HG03064 (cell line): ENCODE measurements at regions not wholly inside any gene's neighbourhood (a gene's known extent, or its start where the extent isn't known, plus 50 kb on each side); places are given as distances from the start of the nearest gene placed in this dataset.
"Not testable (repeated sequence)": the region's sequence is repeated elsewhere in the genome, so short reads cannot be mapped to it uniquely, and the experiment has no call there.

ENCODE experiments used
- ATAC-seq: cut with Tn5 transposase; IDR thresholded peaks from one replicate; pipeline ENCODE4 v1.9.1; 2021; ENCODE audit warnings: low read depth; ENCODE audit not compliant: unreplicated experiment

GRCh38 chr20:25867776-25868649, 171.4 kb upstream of the ZNF337 start:
- no peak for ATAC-seq

DNA sequence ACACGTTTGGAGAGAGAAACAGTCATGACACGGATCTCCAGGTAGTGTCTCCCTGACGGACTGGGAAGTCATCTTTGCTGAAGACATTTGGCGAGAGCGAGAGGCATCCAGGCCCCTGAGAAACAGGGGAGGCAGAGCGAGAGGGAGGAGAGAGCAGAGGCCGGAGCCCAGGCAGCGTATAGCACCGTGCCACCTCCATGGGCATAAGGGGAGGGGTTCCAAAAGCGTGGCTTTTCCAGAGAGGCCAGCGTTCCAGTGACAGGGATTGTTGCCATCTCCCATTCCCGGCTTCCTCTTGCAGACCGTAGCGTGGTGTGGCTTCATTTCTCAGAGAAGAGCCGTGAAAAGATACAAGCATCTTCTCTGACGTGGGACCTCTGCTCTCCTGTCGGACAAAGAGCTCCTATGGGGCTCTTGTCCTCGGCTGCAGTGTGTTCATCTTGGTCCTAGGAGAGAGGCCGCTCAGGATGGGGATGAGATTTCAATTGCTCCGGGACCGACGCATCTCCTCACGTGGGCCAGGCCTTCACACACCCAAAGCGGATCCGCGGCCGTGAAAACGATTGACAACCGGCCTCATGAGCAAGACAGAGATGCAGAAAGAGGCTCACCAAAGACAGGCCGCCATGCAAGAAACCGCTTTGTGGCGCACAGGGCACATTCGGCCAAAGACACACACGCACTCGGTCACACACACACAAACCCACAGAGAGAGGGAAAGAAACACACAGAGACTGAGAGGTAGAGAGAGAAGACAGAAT, 170.5 kb upstream of the ZNF337 start:
- ATAC-seq, result not testable (repeated sequence)

DNA sequence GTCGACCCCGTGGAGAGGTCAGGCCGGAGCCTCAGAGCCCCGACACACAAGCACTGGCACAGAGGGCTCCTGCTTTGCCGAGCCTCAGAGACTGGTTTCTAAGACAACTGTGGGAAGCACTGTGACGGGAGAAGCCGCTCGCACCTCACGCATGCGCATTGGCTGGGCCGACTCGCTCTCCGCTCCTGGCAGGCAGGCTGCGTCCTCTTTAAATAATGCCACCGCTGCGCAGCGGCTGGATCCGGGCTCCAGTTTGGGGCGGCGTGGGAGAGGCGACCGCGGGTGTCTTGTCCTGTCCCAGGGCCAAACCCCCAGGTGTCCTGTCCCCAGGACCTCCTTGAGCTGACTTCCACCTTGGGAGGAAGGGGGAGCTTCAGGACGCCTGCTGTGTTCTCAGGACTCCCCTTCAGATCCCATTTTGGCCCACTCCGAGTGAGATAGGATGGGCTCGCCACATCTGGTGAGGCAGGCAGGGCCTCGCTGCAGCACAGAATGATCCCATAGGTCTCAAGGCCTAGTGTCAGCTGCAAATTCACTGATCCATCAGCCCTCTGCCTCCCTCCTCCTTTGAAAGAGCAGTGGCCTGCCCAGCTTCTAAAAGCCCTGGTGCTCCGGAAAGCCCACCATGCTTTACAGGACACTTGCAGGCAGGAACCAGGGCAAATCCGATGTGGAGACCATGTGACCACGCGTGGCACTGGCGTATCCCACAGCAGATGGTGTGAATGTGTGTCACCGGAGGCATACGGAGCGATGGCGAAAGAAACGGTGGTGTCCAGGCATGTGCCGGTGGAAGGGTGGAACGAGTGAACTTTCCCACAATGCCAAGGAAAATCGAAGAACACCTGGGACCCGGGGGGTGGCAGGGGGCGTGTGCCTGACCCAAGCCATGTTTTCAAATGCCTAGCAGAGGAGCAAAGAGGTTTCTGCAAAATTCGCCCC, 169.3 kb upstream of the ZNF337 start:
- ATAC-seq, result no peak

DNA sequence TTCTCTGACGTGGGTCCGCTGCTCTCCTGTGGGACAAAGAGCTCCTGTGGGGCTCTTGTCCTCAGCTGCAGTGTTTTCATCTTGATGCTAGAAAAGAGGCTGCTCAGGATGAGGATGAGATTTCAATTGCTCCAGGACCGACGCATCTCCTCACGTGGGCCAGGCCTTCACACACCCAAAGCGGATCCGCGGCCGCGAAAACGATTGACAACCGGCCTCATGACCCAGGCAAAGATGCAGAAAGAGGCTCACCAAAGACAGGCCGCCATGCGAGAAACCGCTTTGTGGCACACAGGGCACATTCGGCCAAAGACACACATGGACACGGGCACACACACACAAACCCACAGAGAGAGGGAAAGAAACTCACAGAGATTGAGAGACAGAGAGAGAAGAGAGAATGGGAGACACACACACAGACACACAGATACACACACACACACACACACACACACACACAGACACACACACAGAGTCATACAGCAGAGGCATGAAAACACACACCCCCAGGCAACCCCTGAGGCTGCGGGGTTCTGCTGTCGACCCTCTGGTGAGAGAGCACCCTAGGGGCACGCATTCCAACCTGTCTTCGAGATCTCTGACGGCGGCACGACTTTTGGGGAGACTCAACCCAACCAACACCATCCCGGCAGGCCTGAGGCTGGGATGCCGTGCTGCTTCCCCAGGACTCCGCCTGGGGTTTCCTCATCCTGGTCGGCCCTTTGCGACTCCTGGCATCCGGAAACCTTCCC, 168.5 kb upstream of the ZNF337 start:
- not testable (repeated sequence) for ATAC-seq

GRCh38 chr20:25864326-25864962, 167.8 kb upstream of the ZNF337 start:
- ATAC-seq, result no peak

DNA sequence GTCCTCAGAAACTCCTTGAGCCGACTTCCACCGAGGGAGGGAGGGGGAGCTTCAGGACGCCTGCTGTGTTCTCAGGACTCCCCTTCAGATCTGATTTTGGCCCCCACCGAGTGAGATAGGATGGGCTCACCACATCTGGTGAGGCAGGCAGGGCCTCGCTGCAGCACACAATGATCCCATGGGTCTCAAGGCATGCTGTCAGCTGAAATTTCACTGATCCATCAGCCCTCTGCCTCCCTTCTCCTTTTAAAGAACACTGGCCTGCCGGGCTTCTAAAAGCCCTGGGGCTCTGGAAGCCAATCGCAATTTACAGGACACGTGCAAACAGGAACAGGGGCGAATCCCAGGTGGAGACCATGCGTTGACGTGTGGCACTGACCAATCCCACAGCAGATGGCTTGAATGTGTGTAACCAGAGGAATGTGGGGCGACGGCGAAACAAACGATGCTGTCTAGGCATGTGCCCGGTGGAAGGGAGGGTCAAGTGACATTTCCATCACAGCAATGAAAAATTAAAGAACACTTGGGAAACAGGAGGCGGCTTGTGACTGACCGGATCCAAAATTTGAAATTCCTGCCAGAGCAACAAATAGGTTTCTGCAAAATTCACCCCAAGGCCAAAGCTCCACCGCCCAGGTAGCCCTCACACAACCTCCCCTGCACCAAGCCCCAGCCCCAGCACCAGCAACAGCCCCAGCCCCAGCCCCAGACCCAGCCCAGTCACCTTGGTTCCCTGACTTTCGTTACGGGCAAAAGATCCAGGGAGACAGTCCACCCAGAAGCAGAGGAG, 167.1 kb upstream of the ZNF337 start:
- no peak for ATAC-seq

- ATAC-seq, result not testable (repeated sequence)
These were observed 166.4 kb upstream of the ZNF337 start for GRCh38 chr20:25862967-25863530.

GRCh38 chr20:25860531-25861150, 164.0 kb upstream of the ZNF337 start:
- no peak for ATAC-seq

- ATAC-seq, result no peak
These were observed 163.2 kb upstream of the ZNF337 start for GRCh38 chr20:25859649-25860530.

DNA sequence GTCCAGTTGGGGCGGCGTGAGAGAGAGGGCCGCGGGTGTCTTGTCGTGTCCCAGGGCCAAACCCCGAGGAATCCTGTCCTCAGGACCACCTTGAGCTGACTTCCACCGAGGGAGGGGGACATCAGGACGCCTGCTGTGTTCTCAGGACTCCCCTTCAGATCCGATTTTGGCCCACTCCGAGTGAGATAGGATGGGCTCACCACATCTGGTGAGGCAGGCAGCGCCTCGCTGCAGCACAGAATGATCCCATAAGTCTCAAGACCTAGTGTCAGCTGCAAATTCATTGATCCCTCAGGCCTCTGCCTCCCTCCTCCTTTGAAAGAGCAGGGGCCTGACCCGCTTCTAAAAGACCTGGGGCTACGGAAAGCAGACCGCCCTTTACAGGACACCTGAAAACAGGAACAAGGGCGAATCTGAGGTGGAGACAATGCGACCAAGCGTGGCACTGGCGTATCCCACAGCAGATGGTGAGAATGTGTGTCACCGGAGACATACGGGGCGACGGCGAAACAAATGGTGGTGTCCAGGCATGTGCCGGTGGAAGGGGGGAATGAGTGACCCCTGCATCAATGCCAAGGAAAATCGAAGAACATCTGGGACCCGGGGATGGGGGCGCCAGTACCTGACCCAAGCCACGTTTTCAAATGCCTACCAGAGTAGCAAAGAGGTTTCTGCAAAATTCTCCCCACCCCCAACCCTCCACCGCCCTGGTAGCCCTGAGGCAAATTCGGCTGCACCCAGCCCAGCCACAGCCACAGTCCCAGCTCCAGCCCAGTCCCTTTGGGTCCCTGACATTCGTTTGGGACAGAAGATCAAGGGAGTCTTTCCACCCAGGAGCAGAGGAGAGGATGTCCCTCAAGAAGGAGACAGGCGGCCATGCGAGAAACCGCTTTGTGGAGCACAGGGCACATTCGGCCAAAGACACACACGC, 162.1 kb upstream of the ZNF337 start:
- ATAC-seq, result no peak

- ATAC-seq, result not testable (repeated sequence)
These were observed 160.6 kb upstream of the ZNF337 start for GRCh38 chr20:25857091-25857788.

DNA sequence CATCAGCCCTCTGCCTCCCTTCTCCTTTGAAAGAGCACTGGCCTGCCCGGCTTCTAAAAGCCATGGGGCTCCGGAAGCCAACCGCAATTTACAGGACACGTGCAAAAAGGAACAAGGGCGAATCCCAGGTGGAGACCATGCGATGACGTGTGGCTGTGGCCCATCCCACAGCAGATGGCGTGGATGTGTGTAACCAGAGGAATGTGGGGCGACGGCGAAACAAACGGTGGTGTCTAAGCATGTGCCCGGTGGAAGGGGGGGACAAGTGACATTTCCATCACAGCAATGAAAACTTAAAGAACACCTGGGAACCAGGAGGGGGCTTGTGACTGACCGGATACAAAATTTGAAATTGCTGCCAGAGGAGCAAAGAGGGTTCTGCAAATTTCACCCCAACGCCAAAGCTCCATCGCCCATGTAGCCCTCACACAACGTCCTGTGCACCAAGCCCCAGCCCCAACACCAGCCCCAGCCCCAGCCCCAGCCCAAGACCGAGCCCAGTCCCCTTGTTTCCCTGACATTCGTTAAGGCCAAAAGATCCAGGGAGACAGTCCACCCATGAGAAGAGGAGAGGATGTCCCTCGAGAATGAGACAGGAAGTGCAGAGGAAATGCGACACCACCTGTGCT, 159.7 kb upstream of the ZNF337 start:
- no peak for ATAC-seq

DNA sequence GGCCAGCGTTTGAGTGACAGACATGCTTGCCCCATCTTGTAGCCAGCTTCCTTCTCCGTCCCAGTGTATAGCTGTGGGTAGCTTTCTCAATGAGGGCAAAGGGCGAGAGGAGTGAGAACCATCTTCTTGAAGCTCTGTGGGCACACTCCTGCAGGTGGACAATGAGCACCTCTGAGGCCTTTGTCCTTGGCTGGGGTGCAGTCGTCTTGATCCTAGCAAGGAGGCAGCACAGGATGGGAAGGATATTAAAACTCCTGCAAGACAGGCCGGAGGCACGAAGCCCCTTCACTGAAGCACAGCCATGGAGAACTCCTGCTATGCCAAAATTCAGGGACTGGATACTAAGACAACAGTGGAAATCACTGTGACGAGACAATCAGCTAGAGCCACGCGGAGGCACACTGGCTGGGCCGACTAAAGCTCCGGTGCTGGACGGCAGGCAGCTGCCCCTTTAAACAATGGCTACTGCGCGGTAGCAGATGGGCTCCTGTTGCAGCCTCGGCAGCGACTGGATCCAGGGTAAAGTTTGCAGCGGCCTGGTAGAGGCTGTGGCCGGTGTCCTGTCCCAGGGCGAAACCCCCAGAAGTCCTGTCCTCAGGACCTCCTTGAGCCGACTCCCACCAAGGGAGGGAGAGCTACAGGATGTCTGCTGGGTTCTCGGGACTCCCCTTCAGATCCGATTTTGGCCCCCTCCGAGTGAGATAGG, 159.0 kb upstream of the ZNF337 start:
- not testable (repeated sequence) for ATAC-seq

- not testable (repeated sequence) for ATAC-seq
These were observed 158.0 kb upstream of the ZNF337 start for GRCh38 chr20:25854666-25855065.
